ENCODE measurements at regions not wholly inside any gene's neighbourhood (a gene's known extent, or its start where the extent isn't known, plus 50 kb on each side); places are given as distances from the start of the nearest gene placed in this dataset.

GRCh38 chrX:40434443-40434842 lies 146.3 kb upstream of the ATP6AP2 start:
- Histone ChIP-seq H3K27ac (ENCODE audit: low read length) (no peak overlapping the region), H2AFZ (ENCODE audit: low read depth, low read length) (no peak overlapping the region), H4K20me1 (ENCODE audit: insufficient read depth) (no peaks in the 10 kb centered on the region), H3K79me2 (replicated peaks; ENCODE audit: insufficient read depth, low read length) (no peaks in the 10 kb centered on the region), H3K27me3 (ENCODE audit: insufficient read depth, low read depth, low read length) (no peaks in the 10 kb centered on the region), H3K36me3 (ENCODE audit: insufficient read depth, low read length) (no peaks in the 10 kb centered on the region), H3K4me3 (ENCODE audit: low read length) (no peak overlapping the region), H3K9ac (ENCODE audit: low read length) (no peak overlapping the region), H3F3A (ENCODE audit: insufficient read depth, low read length, poor library complexity, severe bottlenecking) (no peaks in the 10 kb centered on the region), H3K9me2 (ENCODE audit: insufficient read depth, low read length) (no peaks in the 10 kb centered on the region), H3K4me2 (ENCODE audit: low read length) (no peak overlapping the region), H3K9me3 (ENCODE audit: low read length) (no peaks in the 10 kb centered on the region)
- no peak for TF ChIP-seq EZH2 (IDR thresholded peaks at IDR 0.05; ENCODE audit: borderline replicate concordance, insufficient read depth, low read length, poor library complexity, severe bottlenecking)
- TF ChIP-seq SMC3 (conservative IDR thresholded peaks at IDR 0.05; ENCODE audit: poor library complexity): no peak
- TF ChIP-seq MXI1 (conservative IDR thresholded peaks at IDR 0.05; ENCODE audit: poor library complexity, severe bottlenecking): no peak
- no peak for TF ChIP-seq RAD21 (conservative IDR thresholded peaks at IDR 0.05)
- TF ChIP-seq POLR2AphosphoS5 (IDR thresholded peaks at IDR 0.05): no peak
- TF ChIP-seq REST (IDR thresholded peaks at IDR 0.05; ENCODE audit: borderline replicate concordance): no peak
- no peak for TF ChIP-seq EP300 (conservative IDR thresholded peaks at IDR 0.05; ENCODE audit: poor library complexity, severe bottlenecking)
- no peak for TF ChIP-seq TAF1 (IDR thresholded peaks at IDR 0.05; ENCODE audit: low read depth)
- no peak for TF ChIP-seq CTCF (IDR thresholded peaks at IDR 0.05; ENCODE audit: poor library complexity, severe bottlenecking)

DNA sequence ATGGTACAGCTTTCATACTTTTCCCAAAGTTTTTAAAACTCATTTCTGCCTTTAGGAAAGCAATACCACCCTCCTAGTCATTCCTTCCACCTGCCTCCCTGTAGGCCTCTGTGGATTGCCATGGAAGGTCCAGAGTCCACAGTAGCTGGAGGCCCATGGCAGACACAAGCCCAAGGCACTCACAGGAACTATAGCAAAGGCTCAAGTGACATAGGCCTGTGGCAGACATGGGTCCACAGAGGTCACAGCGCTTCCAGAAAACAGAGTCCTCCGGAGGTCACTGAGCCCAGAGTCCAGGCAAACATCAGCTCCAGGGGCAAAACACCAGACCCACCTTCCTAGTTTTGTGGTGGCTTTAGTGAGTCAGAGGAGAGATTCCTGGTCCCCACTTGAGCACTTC lies 147.6 kb upstream of the ATP6AP2 start:
- Histone ChIP-seq H2AFZ (ENCODE audit: low read depth, low read length) (no peak overlapping the region), H3K9ac (ENCODE audit: low read length) (no peak overlapping the region)

More for the DNA sequence above, 147.6 kb upstream of the ATP6AP2 start:
- no peak overlapping the region for H3K4me3 ChIP-seq (ENCODE audit: low read length)
- no peaks in the 10 kb centered on the region for H3K9me2 ChIP-seq (ENCODE audit: insufficient read depth, low read length)
- H3F3A ChIP-seq (ENCODE audit: insufficient read depth, low read length, poor library complexity, severe bottlenecking): no peaks in the 10 kb centered on the region
- H3K27ac ChIP-seq (ENCODE audit: low read length): no peak overlapping the region
- no peak overlapping the region for H3K4me2 ChIP-seq (ENCODE audit: low read length)
- H3K27me3 ChIP-seq (ENCODE audit: insufficient read depth, low read depth, low read length): no peaks in the 10 kb centered on the region
- no peaks in the 10 kb centered on the region for H3K9me3 ChIP-seq (ENCODE audit: low read length)
- H3K36me3 ChIP-seq (ENCODE audit: insufficient read depth, low read length): no peaks in the 10 kb centered on the region
- no peaks in the 10 kb centered on the region for H4K20me1 ChIP-seq (ENCODE audit: insufficient read depth)
- H3K79me2 ChIP-seq (replicated peaks; ENCODE audit: insufficient read depth, low read length): no peaks in the 10 kb centered on the region
- TF ChIP-seq MXI1 (conservative IDR thresholded peaks at IDR 0.05; ENCODE audit: poor library complexity, severe bottlenecking) (no peak), CTCF (IDR thresholded peaks at IDR 0.05; ENCODE audit: poor library complexity, severe bottlenecking) (no peak), REST (IDR thresholded peaks at IDR 0.05; ENCODE audit: borderline replicate concordance) (no peak), RAD21 (conservative IDR thresholded peaks at IDR 0.05) (no peak), EZH2 (IDR thresholded peaks at IDR 0.05; ENCODE audit: borderline replicate concordance, insufficient read depth, low read length, poor library complexity, severe bottlenecking) (no peak), TAF1 (IDR thresholded peaks at IDR 0.05; ENCODE audit: low read depth) (no peak), SMC3 (conservative IDR thresholded peaks at IDR 0.05; ENCODE audit: poor library complexity) (no peak), EP300 (conservative IDR thresholded peaks at IDR 0.05; ENCODE audit: poor library complexity, severe bottlenecking) (no peak), POLR2AphosphoS5 (IDR thresholded peaks at IDR 0.05) (no peak)

Data from neural cell (in vitro differentiated cells).